Activated CD4-positive, alpha-beta memory T cell treated with anti-CD3 and anti-CD28 coated beads, Interleukin-2, amount 10 ng/mL, durations not matched to agents 7 days and 5 days (primary cell): ENCODE measurements at regions not wholly inside any gene's neighbourhood (a gene's known extent, or its start where the extent isn't known, plus 50 kb on each side); places are given as distances from the start of the nearest gene placed in this dataset.

Source experiments
- CTCF ChIA-PET: fragments of 350-600 bp; sonication (Branson Sonifier 250); formaldehyde crosslinking; loops from one replicate; lab custom pipeline; 2021; ENCODE audit warnings: antibody characterized with exemption, inconsistent platforms; lab: Charles Lee
- POLR2A ChIA-PET: fragments of 350-600 bp; sonication (Branson Sonifier 250); formaldehyde crosslinking; loops from one replicate; lab custom pipeline; 2021; ENCODE audit warnings: antibody characterized with exemption; lab: Charles Lee
- DNase-seq: peaks from one replicate; pipeline ENCODE4 v3.0.0-alpha.2; 2020
- H3K27ac Mint-ChIP-seq: one replicate; pipeline ENCODE4 v1.8.0; 2021; ENCODE audit warnings: mild to moderate bottlenecking, mixed read lengths
- H3K27me3 Mint-ChIP-seq: one replicate; pipeline ENCODE4 v1.8.0; 2021; ENCODE audit warnings: mixed read lengths
- H3K36me3 Mint-ChIP-seq: one replicate; pipeline ENCODE4 v1.8.0; 2021; ENCODE audit warnings: low read depth, mixed read lengths
- H3K4me1 Mint-ChIP-seq: one replicate; pipeline ENCODE4 v1.8.0; 2021; ENCODE audit warnings: mixed read lengths
- H3K4me3 Mint-ChIP-seq: one replicate; pipeline ENCODE4 v1.8.0; 2021; ENCODE audit warnings: mild to moderate bottlenecking, mixed read lengths
- H3K9me3 Mint-ChIP-seq: one replicate; pipeline ENCODE4 v1.8.0; 2021; ENCODE audit warnings: mixed read lengths

- CTCF ChIA-PET = no interaction called here
- no peak overlapping the region for H3K4me3 Mint-ChIP-seq
- POLR2A ChIA-PET = no interaction called here
- H3K9me3 Mint-ChIP-seq = peaks cover 9% of the 10 kb centered on the region
- DNase-seq = no peak
- no peaks in the 10 kb centered on the region for H3K36me3 Mint-ChIP-seq
- H3K27ac Mint-ChIP-seq = no peak overlapping the region
- no peaks in the 10 kb centered on the region for H3K4me1 Mint-ChIP-seq
- no peaks in the 10 kb centered on the region for H3K27me3 Mint-ChIP-seq
Measured at GRCh38 chr12:116404913-116405611, 127.6 kb upstream of the MED13L start.

- H3K36me3 Mint-ChIP-seq = no peaks in the 10 kb centered on the region
- no peaks in the 10 kb centered on the region for H3K27me3 Mint-ChIP-seq
- no peak overlapping the region for H3K4me3 Mint-ChIP-seq
- H3K4me1 Mint-ChIP-seq = peaks cover 2% of the 10 kb centered on the region
- H3K9me3 Mint-ChIP-seq = no peaks in the 10 kb centered on the region
- POLR2A ChIA-PET = interaction anchor here (1.4 kb wide), 1 partner anchor 12 kb away, joined by 3 read pairs; no protein-coding TSS in a partner anchor
- no peak for DNase-seq
- CTCF ChIA-PET = no interaction called here
- H3K27ac Mint-ChIP-seq = no peak overlapping the region
Measured at GRCh38 chr12:116406529-116406928, 129.0 kb upstream of the MED13L start.

- no peak for DNase-seq
- Mint-ChIP-seq H3K4me1 (peaks cover 2% of the 10 kb centered on the region), H3K4me3 (no peak overlapping the region), H3K9me3 (no peaks in the 10 kb centered on the region), H3K36me3 (no peaks in the 10 kb centered on the region), H3K27ac (no peak overlapping the region), H3K27me3 (no peaks in the 10 kb centered on the region)
- POLR2A ChIA-PET = no interaction called here
- CTCF ChIA-PET = no interaction called here
Measured at GRCh38 chr12:116408489-116409250, 131.2 kb upstream of the MED13L start.

- ChIA-PET POLR2A (no interaction called here), CTCF (no interaction called here)
- Mint-ChIP-seq H3K36me3 (no peaks in the 10 kb centered on the region), H3K4me3 (no peak overlapping the region), H3K4me1 (peaks cover 2% of the 10 kb centered on the region), H3K9me3 (no peaks in the 10 kb centered on the region), H3K27ac (no peak overlapping the region), H3K27me3 (no peaks in the 10 kb centered on the region)
- no peak for DNase-seq
Measured at GRCh38 chr12:116411977-116412376, 134.5 kb upstream of the MED13L start.

- no peak overlapping the region for H3K27ac Mint-ChIP-seq
- no peaks in the 10 kb centered on the region for H3K36me3 Mint-ChIP-seq
- CTCF ChIA-PET = no interaction called here
- peaks cover 2% of the 10 kb centered on the region for H3K4me1 Mint-ChIP-seq
- no peak for DNase-seq
- H3K4me3 Mint-ChIP-seq = no peak overlapping the region
- POLR2A ChIA-PET = no interaction called here
- no peaks in the 10 kb centered on the region for H3K27me3 Mint-ChIP-seq
- H3K9me3 Mint-ChIP-seq = no peaks in the 10 kb centered on the region
Measured at GRCh38 chr12:116414891-116415290, 137.4 kb upstream of the MED13L start.

GRCh38 chr12:116415408-116416108 lies 138.1 kb upstream of the MED13L start:
- Mint-ChIP-seq H3K27ac (no peak overlapping the region), H3K9me3 (no peaks in the 10 kb centered on the region), H3K4me3 (no peak overlapping the region), H3K27me3 (no peaks in the 10 kb centered on the region), H3K36me3 (no peaks in the 10 kb centered on the region), H3K4me1 (peaks cover 2% of the 10 kb centered on the region)
- POLR2A ChIA-PET = no interaction called here
- CTCF ChIA-PET = no interaction called here
- no peak for DNase-seq

GRCh38 chr12:116416166-116416565 lies 138.7 kb upstream of the MED13L start:
- POLR2A ChIA-PET = no interaction called here
- H3K36me3 Mint-ChIP-seq = no peaks in the 10 kb centered on the region
- no peaks in the 10 kb centered on the region for H3K4me1 Mint-ChIP-seq
- H3K27me3 Mint-ChIP-seq = no peaks in the 10 kb centered on the region
- CTCF ChIA-PET = no interaction called here
- no peak overlapping the region for H3K4me3 Mint-ChIP-seq
- DNase-seq = no peak
- no peak overlapping the region for H3K27ac Mint-ChIP-seq
- no peaks in the 10 kb centered on the region for H3K9me3 Mint-ChIP-seq

- Mint-ChIP-seq H3K36me3 (no peaks in the 10 kb centered on the region), H3K27me3 (no peaks in the 10 kb centered on the region), H3K9me3 (peaks cover 5% of the 10 kb centered on the region), H3K27ac (no peak overlapping the region), H3K4me3 (no peak overlapping the region), H3K4me1 (no peaks in the 10 kb centered on the region)
- ChIA-PET POLR2A (no interaction called here), CTCF (no interaction called here)
- no peak for DNase-seq
Measured at GRCh38 chr12:116418551-116418950, 140.6 kb upstream of the MAP1LC3B2 start.

GRCh38 chr12:116420227-116420880 lies 138.8 kb upstream of the MAP1LC3B2 start:
- H3K4me3 Mint-ChIP-seq = no peak overlapping the region
- H3K36me3 Mint-ChIP-seq = no peaks in the 10 kb centered on the region
- ChIA-PET CTCF (no interaction called here), POLR2A (no interaction called here)
- H3K27ac Mint-ChIP-seq = no peak overlapping the region
- H3K9me3 Mint-ChIP-seq = peaks cover 5% of the 10 kb centered on the region
- DNase-seq = no peak
- no peaks in the 10 kb centered on the region for H3K27me3 Mint-ChIP-seq
- H3K4me1 Mint-ChIP-seq = no peaks in the 10 kb centered on the region

- no peak for DNase-seq
- Mint-ChIP-seq H3K36me3 (no peaks in the 10 kb centered on the region), H3K4me3 (no peak overlapping the region), H3K27ac (no peak overlapping the region), H3K4me1 (no peaks in the 10 kb centered on the region), H3K27me3 (no peaks in the 10 kb centered on the region), H3K9me3 (peaks cover 5% of the 10 kb centered on the region)
- POLR2A ChIA-PET = no interaction called here
- CTCF ChIA-PET = interaction anchor here (0.6 kb wide), 1 partner anchor 45 kb away, joined by 4 read pairs; no protein-coding TSS in a partner anchor
Measured at GRCh38 chr12:116421785-116422538, 137.2 kb upstream of the MAP1LC3B2 start.

- Mint-ChIP-seq H3K27me3 (no peaks in the 10 kb centered on the region), H3K4me3 (no peak overlapping the region), H3K36me3 (no peaks in the 10 kb centered on the region), H3K4me1 (no peaks in the 10 kb centered on the region), H3K27ac (no peak overlapping the region), H3K9me3 (peaks cover 5% of the 10 kb centered on the region)
- ChIA-PET POLR2A (no interaction called here), CTCF (interaction anchor here (0.6 kb wide), 1 partner anchor 44 kb away, joined by 4 read pairs; no protein-coding TSS in a partner anchor)
- DNase-seq = no peak
Measured at GRCh38 chr12:116423094-116423493, 136.1 kb upstream of the MAP1LC3B2 start.
